ENCODE measurements at regions not wholly inside any gene's neighbourhood (a gene's known extent, or its start where the extent isn't known, plus 50 kb on each side); places are given as distances from the start of the nearest gene placed in this dataset.
"Not testable (repeated sequence)": the region's sequence is repeated elsewhere in the genome, so short reads cannot be mapped to it uniquely, and the experiment has no call there.

DNA sequence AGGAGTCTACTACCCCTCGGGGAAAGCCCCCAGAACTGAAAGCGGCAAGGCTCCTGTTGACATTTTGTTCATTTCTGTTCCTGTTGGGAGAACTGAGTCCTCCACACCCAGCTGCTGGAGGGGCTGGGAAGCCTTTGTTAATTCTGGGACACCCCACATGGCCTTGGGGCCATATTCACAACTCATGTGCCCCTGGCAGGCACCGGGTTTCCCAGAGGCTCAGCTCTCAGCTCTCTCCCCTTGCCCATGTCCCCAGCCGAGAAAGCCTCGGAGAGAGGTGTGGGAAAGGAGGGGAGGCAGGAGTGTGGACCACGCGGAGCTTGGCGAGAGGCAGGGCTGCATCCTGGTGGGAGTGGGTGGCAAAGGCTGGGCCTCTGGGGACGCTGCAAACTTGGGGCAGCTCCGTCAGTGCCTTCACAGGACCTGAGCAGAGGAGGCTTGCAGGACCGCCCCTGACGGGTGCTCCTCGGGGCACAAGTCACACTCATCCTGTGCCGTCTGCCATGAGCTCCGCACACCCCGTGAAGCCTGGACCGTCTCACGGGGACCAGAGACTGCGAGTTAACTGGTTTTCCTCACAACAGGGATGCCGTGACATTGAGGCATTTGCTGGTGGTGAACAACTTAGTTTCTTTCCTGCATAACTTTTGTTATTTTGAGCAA, 140.9 kb downstream of the DNAJB6 start:
- no peak for ATAC-seq
- no peak overlapping the region for H3K4me3 Mint-ChIP-seq
- H3K4me1 Mint-ChIP-seq, result peaks cover 7% of the 10 kb centered on the region

DNA sequence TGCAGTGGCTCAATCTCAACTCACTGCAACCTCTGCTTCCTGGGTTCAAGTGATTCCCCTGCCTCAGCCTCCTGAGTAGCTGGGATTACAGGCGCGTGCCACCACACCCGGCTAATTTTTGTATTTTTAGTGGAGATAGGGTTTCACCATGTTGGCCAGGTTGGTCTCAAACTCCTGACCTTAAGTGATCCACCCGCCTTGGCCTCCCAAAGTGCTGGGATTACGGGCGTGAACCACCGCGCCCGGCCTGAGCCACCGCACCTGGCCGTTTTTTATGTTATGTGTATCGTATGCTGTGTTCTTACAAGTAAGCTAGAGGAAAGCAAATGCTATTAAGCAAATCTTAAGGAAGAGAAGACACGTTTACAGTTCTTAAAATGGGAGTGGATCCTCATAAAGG, 141.8 kb downstream of the DNAJB6 start:
- not testable (repeated sequence) for H3K9me3 Mint-ChIP-seq, H3K36me3 Mint-ChIP-seq, H3K4me3 Mint-ChIP-seq, H3K27me3 Mint-ChIP-seq, H3K4me1 Mint-ChIP-seq, H3K27ac Mint-ChIP-seq, ATAC-seq

More for the DNA sequence above, 140.9 kb downstream of the DNAJB6 start:
- Mint-ChIP-seq H3K9me3 (peaks cover 14% of the 10 kb centered on the region), H3K36me3 (no peaks in the 10 kb centered on the region), H3K27me3 (peaks cover 9% of the 10 kb centered on the region), H3K27ac (no peak overlapping the region)

DNA sequence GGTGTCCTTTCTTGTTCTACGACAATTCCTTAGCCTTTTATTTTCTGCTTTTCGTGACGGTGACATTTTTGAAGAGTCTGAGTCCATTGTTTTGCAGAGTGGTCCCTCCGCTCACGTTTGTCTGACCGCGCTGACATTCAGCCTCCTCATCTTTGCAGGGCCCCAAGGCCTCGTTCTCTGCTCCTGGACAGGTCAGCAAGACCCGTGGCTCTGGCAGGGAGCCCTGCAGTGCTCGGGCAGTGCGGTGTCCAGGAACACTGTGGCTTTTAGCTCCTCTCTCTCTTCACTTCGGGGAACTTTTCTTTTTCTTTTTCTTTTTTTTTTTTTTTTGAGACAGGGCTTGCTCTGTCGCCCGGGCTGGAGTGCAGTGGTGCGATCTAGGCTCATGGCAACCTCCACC, 142.5 kb downstream of the DNAJB6 start:
- ATAC-seq, result no peak
- H3K27ac Mint-ChIP-seq, result no peak overlapping the region
- H3K4me1 Mint-ChIP-seq, result peaks cover 7% of the 10 kb centered on the region
- peaks cover 13% of the 10 kb centered on the region for H3K27me3 Mint-ChIP-seq
- H3K9me3 Mint-ChIP-seq, result peaks cover 2% of the 10 kb centered on the region
- H3K36me3 Mint-ChIP-seq, result no peaks in the 10 kb centered on the region
- H3K4me3 Mint-ChIP-seq, result no peak overlapping the region

DNA sequence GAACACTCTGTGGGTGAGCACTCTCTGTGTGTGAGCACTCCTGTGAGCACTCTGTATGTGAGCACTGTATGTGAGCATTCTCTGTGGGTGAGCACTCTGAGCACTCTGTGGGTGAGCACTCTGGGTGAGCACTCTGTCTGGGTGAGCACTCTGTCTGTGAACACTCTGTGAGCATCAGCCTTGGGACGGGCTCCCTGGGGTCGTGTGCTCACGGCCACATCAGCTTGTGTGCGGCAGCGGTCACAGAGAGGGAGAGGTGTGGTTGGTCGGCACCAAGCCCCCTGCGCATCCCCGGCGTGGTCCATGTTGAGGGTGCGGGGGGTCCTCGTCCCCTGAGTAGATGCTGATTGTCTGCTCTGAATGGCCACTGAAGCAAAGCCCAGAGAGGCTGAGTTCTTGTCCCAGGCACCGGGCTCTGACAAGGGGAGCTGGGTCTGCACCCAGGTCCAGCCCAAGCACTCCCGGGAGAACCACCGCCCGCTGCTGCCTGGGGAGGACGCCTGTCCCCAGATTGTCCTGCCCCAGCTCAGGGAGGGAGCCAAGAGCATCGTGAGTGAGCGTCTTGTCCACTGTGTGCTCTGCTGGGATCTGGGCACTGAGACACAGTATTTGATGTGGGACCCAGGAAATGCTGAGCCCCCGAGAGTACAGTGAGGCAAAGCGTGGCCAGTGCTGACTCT, 143.7 kb downstream of the DNAJB6 start:
- Mint-ChIP-seq H3K27me3 (peaks cover 25% of the 10 kb centered on the region), H3K4me1 (peaks cover 7% of the 10 kb centered on the region), H3K4me3 (no peak overlapping the region), H3K27ac (no peak overlapping the region), H3K36me3 (no peaks in the 10 kb centered on the region), H3K9me3 (no peaks in the 10 kb centered on the region)
- ATAC-seq, result no peak

DNA sequence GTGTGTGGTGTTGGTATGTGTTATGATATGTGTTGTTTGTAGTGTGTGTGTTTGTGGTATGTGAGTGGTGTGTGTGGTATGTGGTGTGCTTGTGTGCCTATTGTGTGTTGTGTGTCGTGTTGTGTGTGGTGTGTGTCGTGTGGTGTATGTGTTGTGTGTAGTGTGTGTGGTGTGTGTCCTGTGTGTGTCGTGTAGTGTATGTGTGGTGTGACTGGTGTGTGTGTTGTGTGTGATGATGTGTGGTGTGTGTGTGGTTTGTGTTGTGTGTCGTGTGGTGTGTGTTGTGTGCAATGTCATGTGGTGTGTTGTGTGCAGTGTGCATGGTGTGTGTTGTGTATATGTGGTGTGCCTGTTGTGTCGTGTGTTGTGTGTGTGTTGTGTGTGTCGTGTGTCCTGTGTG, 144.6 kb downstream of the DNAJB6 start:
- Mint-ChIP-seq H3K27me3 (peaks cover 32% of the 10 kb centered on the region), H3K27ac (no peak overlapping the region), H3K36me3 (no peaks in the 10 kb centered on the region), H3K9me3 (no peaks in the 10 kb centered on the region), H3K4me1 (peaks cover 7% of the 10 kb centered on the region), H3K4me3 (no peak overlapping the region)
- no peak for ATAC-seq

DNA sequence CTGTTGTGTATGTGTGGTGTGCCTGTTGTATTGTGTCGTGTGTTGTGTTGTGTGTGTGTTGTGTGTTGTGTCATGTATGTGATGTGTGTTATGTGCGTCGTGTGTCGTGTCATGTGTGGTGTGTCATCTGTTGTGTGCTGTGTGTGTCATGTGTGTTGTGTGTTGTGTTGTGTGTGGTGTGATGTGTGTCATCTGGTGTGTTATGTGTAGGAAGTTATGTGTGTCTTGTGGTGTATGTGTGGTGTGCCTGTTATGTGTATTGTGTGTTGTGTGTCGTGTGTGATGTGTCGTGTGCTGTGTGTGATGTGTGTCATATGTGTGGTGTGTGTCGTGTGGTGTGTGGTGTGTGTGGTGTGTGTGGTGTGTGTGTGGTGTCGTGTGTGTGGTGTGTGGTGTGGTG, 145.2 kb downstream of the DNAJB6 start:
- no peak overlapping the region for H3K4me3 Mint-ChIP-seq
- H3K27me3 Mint-ChIP-seq, result peaks cover 39% of the 10 kb centered on the region
- no peak overlapping the region for H3K27ac Mint-ChIP-seq
- no peak for ATAC-seq
- no peaks in the 10 kb centered on the region for H3K36me3 Mint-ChIP-seq
- no peaks in the 10 kb centered on the region for H3K9me3 Mint-ChIP-seq
- peaks cover 7% of the 10 kb centered on the region for H3K4me1 Mint-ChIP-seq

DNA sequence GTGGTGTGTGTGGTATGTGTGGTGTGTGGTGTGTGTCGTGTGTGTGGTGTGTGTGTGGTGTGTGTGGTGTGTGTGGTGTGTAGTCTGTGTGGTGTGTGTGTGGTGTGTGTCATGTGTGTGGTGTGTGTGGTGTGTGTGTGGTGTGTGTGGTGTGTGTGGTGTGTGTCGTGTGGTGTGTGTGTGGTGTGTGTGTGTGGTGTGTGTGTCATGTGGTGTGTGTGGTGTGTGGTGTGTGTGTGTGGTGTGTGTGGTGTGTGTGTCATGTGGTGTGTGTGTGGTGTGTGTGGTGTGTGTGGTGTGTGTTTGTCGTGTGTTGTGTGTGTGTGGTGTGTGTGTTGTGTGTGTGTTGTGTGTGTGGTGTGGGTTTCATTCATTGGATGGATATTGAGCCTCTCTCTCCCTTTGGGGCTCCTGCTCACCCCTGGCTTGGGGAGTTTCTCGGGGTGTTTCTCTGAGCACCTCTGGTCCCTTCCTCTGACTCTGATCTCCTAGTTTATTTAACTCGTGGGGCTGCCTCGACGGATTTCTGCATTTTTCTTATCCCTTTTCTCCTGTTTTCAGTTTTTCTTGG, 145.8 kb downstream of the DNAJB6 start:
- Mint-ChIP-seq H3K4me3 (no peak overlapping the region), H3K9me3 (no peaks in the 10 kb centered on the region), H3K4me1 (peaks cover 7% of the 10 kb centered on the region), H3K27me3 (peaks cover 43% of the 10 kb centered on the region), H3K36me3 (no peaks in the 10 kb centered on the region), H3K27ac (no peak overlapping the region)
- ATAC-seq, result no peak

DNA sequence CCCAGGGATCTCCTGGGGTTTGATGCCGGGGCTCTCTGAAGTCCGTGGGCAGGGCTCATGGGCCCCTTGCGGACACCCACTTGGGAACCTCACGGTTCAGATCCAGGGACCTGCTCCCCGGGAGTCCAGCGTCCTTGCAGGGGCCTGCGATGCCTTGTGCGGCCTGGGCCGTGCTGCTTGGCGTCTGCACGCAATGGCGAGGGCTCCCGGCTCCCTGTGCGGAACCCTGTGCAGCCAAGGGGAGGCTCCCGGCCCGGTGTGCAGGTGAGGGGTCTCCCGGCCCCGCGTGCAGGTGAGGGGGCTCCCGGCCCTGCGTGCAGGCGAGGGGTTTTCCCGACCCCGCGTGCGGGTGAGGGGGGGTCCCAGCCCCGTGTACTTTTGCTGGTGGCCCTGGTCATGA, 146.7 kb downstream of the DNAJB6 start:
- Mint-ChIP-seq H3K27me3 (peaks cover 37% of the 10 kb centered on the region), H3K36me3 (no peaks in the 10 kb centered on the region), H3K4me3 (no peak overlapping the region), H3K4me1 (peaks cover 2% of the 10 kb centered on the region), H3K27ac (no peak overlapping the region), H3K9me3 (no peaks in the 10 kb centered on the region)
- ATAC-seq, result no peak

DNA sequence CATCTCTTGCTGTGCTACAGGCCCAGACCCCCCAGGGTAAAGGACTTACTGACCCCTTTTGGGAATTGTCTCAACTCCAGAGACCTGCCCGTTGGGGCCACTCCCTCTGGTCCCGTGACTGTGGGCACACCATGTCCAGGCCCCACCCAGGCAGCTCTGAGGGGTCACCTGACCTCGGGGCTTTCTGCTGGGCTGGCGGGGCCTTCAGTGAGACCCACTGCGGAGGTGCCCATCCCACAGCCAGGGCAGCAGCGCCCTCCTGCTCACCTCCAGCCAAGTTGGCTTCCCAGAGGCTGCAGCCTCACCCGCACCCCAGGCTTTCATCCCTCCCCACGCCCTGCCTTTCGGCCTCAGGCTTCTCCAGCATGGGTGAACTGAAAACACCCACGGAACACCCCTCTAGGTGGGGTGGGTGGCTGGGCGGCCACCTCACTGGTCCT, 147.2 kb downstream of the DNAJB6 start:
- no peak overlapping the region for H3K4me3 Mint-ChIP-seq
- no peak for ATAC-seq
- H3K36me3 Mint-ChIP-seq, result no peaks in the 10 kb centered on the region

DNA sequence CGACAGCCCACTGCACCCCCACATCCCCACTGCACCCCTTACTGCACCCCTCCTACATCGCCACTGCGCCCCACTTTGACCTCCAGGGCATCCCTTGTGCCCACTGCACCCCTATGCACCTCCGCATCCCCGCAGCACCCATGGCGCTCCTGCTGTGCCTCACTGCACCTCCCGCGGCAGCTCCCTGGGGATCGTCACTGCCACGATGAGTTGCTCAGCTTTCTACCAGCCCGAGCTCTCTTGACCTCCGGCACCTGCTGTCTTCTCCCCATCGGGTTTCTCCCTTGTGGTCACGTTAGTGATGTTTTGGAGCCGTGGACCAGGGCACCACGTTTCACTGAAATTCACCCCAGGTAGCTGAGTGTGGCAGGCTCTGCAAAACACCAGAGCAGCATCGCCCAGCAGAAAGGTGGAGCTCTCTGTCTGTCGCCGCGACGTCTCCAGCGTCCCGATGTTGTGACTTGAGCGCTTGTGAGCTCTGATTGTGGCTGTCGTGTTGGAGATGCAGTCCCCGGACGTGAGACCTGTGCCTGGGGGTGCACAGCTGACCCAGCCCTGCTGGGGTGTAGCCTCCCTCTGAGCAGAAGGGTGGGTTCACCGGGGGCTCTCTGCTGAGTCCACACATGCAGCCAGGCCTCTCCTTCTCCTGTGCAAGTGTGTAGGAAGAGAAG, 147.7 kb downstream of the DNAJB6 start:
- H3K36me3 Mint-ChIP-seq, result no peaks in the 10 kb centered on the region
- H3K9me3 Mint-ChIP-seq, result no peaks in the 10 kb centered on the region
- H3K4me1 Mint-ChIP-seq, result no peaks in the 10 kb centered on the region
- no peak for ATAC-seq
- no peak overlapping the region for H3K27ac Mint-ChIP-seq
- H3K4me3 Mint-ChIP-seq, result no peak overlapping the region
- peaks cover 34% of the 10 kb centered on the region for H3K27me3 Mint-ChIP-seq

More for the DNA sequence above, 147.2 kb downstream of the DNAJB6 start:
- no peaks in the 10 kb centered on the region for H3K9me3 Mint-ChIP-seq
- H3K27ac Mint-ChIP-seq, result no peak overlapping the region
- H3K4me1 Mint-ChIP-seq, result no peaks in the 10 kb centered on the region
- peaks cover 34% of the 10 kb centered on the region for H3K27me3 Mint-ChIP-seq

DNA sequence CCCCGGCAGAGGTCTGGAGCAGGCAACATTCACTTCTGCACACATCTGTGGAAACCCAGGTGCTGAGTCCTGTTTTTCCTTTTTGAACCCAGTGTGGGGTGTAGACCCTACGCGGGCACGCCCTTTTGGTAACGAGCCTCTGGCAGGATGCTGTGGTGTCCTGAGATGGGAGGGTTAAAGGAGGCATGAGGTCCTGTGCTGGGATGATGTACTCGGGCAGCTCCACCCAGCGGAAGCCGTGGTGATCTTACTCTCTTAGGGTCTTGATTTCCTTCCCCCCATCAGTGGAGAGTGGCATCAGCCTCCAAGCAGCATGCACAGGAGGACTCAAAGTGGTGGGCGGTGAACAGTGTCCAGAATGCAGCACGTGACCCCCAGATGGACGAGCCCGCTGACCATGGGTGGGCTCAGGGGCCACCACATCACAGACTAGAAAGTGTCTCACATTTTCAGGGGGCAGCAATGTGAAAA, 148.6 kb downstream of the DNAJB6 start:
- Mint-ChIP-seq H3K9me3 (no peaks in the 10 kb centered on the region), H3K27ac (no peak overlapping the region), H3K27me3 (peaks cover 34% of the 10 kb centered on the region), H3K36me3 (no peaks in the 10 kb centered on the region), H3K4me3 (no peak overlapping the region), H3K4me1 (peaks cover under 1% of the 10 kb centered on the region)
- ATAC-seq, result no peak

DNA sequence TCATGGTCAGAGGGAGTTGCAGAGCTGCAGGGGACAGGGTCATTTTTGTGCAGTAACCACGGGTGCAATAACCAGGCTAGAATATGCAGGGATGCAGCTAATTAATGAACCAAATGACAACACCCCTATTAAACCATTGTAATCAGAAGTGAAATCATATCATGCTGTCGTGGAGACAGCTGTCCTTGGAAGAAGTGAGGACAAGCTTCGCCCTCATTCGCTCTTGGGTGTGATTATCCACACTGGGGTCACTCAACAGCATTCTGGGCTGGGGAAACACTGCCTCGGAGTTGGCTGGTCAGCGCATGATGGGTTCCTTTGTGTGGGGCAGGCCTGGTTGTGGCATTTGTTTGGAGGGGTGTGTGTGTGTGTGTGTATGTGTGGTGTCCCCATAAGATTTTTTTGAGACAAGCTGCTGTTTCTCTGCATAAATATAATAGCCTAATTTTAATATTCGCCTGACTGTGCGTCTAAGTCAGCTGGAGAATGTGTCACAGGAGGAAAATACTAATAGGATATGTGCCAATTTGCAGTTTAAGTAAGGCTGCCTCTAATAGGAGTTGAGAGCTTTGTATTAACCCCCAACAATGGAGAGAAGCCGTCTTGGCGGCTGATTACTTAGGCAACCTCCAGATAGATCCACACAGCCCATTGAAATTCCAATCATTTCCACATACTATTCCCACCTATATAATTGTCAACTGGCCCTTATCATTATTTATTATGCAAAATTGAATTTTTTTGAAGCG, 149.4 kb downstream of the DNAJB6 start:
- Mint-ChIP-seq H3K4me3 (no peak overlapping the region), H3K27me3 (peaks cover 34% of the 10 kb centered on the region)
- no peak for ATAC-seq

DNA sequence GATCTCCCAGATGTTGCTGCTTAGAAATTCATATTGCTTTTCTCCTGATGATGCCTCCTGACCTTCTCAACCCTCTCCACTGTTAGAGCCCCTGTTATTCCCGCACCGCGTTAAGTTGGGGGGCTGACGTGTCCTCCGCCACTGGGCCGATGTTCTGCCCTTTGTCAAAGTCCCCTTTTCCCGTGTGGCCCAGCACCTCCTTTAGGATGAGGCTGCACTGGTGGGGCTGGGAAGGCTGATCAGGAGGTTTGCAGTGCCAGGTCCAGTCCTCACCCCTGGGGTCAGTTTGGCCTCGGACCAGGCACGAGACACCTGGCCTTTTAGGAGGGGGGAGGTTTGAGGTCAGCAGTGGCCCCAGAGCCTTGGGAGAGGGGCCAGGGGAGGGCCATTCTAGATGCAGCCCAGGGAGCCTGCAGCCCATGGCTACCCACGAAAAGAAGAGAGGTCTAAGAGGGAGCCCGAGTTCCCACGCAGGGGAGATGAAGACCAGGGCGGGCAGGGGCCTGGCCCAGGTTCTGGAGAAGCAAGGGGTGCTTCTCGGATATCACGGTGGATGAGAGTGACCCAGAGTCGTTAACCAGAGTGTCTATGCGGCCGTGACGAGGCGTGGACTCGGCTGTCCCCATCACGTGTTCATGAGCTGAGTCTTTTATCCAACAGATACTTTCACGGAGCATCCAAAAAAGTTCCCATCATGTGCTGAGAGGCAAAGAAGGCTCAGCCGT, 150.4 kb downstream of the DNAJB6 start:
- H3K9me3 Mint-ChIP-seq, result peaks cover 4% of the 10 kb centered on the region
- no peak overlapping the region for H3K4me3 Mint-ChIP-seq
- H3K27ac Mint-ChIP-seq, result no peak overlapping the region
- no peak for ATAC-seq
- no peaks in the 10 kb centered on the region for H3K36me3 Mint-ChIP-seq
- H3K27me3 Mint-ChIP-seq, result peaks cover 34% of the 10 kb centered on the region
- H3K4me1 Mint-ChIP-seq, result peaks cover 9% of the 10 kb centered on the region

More for the DNA sequence above, 149.4 kb downstream of the DNAJB6 start:
- Mint-ChIP-seq H3K36me3 (no peaks in the 10 kb centered on the region), H3K27ac (no peak overlapping the region), H3K4me1 (peaks cover 8% of the 10 kb centered on the region), H3K9me3 (peaks cover 4% of the 10 kb centered on the region)

DNA sequence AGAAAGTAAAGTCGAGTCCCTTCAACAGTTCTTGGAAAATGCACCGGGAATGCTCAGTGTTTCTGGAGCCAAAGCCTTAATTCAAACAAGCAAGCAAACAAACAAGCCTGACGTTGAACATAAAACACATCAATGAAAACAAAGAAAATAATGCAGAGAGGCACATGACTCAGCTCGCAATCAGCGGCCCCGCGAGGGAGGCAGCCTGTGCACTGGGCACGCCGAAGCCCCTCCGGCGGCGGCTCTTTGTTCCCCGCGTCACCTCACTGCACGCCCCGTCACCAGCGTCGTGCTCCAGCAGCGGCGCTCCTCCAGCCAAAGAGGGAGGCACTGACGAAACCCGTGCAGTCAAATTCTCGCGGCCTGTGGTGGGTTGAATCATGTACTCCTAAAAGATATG, 151.5 kb downstream of the DNAJB6 start:
- no peak overlapping the region for H3K4me3 Mint-ChIP-seq
- H3K27ac Mint-ChIP-seq, result no peak overlapping the region
- H3K9me3 Mint-ChIP-seq, result peaks cover 4% of the 10 kb centered on the region

More for the DNA sequence above, 151.5 kb downstream of the DNAJB6 start:
- H3K27me3 Mint-ChIP-seq, result peaks cover 34% of the 10 kb centered on the region
- H3K36me3 Mint-ChIP-seq, result no peaks in the 10 kb centered on the region
- peaks cover 9% of the 10 kb centered on the region for H3K4me1 Mint-ChIP-seq
- no peak for ATAC-seq
